GM19238 (cell line): ENCODE measurements at regions not wholly inside any gene's neighbourhood (a gene's known extent, or its start where the extent isn't known, plus 50 kb on each side); places are given as distances from the start of the nearest gene placed in this dataset.

ENCODE experiments used
- DNase-seq: peaks from one replicate; pipeline ENCODE4 v3.0.0; 2011; ENCODE audit warnings: low spot score; ENCODE audit not compliant: insufficient read length

DNA sequence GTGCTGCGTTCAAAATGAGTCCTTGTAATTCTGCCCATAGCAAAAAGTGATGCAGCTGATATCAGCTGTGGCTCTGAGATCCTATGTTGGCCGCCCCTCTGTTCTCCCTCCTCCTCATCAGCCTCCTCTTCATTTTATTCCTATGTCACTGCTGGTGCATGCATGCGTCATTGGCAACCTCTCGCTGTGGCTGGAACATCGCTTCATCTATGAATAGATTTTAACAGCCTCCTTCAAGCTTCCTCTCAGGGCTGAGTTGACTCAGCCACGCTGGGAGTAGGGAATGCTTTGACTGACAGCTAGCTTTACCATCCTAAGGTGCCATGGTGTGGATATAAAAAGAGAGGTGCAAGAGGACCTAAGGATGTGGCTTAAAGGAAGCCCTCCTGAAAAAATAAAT is 303.5 kb downstream of the PLK2 start:
- DNase-seq: no peak

- DNase-seq: no peak
Observed at GRCh38 chr5:58153255-58153654, 306.6 kb downstream of the PLK2 start.

- DNase-seq: no peak
Observed at GRCh38 chr5:58151414-58151813, 308.5 kb downstream of the PLK2 start.

DNA sequence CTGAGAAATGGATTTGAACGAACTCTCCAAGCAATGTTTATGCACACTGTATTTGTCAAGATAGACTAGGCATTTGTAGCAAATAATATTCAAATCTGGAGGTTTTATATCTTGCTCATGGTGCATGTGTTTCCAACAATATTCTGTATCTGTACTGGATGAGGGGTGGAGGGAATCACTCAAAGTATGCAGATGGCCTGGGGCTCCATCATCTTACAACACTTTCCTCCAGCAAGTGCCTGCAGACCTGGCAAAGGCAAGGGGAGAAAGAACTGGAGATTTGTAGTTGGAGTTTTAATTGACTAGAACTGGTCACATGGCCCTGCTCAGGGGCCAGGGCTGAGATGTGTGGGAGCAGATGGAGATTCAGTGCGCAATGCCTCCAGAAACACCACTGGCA is 309.0 kb downstream of the PLK2 start:
- DNase-seq: no peak

DNA sequence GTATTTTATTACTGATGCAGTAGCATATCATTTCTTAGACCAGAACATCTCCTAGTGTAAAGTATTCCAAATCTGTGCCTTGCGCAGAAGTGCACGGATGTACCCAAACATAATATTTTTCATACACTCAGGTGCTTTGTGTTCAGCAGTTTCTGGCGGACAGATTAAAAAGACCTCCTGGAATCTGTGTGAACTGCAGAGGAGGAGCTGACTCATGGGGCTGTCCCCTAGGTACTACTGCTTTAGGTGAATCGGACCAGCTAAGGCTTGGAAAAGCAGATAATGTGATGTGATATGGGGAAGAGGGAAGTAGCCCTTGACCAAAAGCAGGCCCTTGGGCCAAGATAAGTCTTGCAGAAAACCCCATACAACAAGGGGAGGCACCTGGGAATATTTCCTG is 310.1 kb downstream of the PLK2 start:
- no peak for DNase-seq

DNA sequence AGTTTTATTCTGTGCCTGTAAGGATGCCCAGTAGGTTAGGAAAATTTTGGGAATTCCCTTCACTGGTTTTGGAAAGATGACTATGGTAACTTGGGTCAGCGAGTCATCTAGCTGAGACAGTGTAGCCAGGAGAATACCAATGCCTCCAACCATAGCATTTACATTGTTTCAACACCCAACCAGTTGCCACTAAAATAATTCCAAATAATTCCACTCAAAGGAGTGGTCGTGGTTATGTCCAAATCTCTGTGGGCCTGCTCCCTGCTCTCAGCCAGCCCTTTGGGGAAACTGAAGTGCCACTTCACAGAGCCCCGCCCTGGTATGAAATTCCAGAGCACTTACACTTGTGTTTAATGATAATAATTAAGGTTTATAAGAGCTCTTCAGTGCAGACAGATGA is 310.5 kb downstream of the PLK2 start:
- DNase-seq: no peak

DNA sequence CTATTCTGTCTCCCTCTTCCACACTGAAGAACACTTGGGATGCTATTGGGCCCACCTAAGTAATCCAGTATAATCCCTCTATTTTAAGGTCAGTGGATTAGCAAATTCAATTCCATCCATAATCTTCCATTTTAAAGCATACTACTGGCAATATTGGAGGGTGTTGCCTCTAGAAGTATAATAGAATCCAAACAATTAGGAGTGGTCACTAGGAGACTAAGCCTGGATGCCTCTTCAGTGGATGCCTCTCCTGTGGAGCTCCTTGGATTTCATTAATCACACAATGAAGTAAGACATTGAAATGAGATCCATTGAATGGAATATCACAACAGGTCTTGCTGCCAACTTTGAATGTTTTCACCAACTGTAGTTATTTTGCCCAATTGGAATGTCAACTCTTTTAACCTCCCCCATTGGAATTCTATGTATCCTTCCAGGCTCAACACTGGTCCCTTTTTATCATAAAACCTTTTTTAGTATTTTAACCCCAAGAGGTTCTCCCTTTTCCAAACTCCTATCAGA is 311.6 kb downstream of the PLK2 start:
- DNase-seq: no peak

DNA sequence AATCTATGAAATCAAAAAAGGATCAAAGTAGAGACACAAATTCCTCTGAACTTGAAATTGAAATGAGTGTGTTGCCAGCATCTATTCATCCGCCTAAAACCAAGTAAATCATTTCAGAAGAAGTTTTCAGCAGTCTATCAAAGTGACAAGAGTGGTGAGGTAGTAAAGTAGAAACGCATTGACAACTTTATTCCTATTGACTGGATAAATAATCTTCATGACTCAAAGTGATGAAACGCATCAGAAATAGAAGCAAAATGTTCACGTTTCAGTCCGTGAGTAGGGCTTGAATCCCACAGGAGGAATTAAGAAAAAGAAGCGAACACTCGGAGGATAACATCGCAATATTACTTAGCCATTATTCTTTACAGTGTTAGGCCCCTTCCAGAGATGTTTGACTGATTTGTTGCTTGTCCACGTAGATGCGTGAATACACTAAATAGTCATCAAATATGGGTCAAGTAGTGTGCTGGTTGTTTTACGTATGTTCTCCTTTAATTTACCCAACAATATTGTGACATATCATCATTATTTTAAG is 314.4 kb downstream of the PLK2 start:
- no peak for DNase-seq

GRCh38 chr5:58143727-58144126 is 316.2 kb downstream of the PLK2 start:
- DNase-seq: no peak

DNA sequence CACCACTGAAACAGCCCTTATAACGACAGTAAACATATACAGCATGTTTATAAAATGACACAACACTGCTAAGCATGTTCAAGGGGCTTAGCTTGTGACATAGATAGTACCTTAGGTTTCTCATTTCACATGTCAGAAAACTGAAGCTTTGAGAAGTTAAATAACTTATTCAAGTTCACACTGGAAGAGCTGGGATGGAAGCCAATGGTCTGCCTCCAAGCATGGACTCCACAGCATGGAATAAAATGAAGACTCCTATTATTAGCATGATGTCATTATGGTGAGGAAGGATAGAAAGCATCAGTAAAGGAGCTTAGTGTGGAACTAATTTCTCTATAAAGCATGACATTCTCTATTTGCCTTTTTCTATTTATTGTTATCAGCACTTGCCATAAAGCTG is 316.7 kb downstream of the PLK2 start:
- DNase-seq: no peak

DNA sequence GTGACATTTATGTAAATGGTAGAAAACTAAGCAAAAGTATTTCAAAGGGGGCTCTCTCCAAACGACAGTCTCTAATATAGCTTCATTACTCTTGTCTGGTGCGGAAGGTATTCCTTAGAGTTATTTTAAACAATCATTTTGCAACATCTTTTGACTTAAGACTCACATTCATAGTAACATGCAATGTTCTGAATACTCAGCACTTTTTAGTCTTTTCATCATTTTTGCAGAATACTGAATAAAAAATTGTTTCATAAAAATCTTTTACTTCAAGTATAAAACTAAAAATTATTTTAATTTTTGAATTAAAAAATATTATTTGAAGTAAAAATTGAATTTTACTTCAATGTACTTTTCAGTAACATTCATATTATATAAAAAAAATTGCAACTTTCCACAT is 321.1 kb downstream of the PLK2 start:
- no peak for DNase-seq

DNA sequence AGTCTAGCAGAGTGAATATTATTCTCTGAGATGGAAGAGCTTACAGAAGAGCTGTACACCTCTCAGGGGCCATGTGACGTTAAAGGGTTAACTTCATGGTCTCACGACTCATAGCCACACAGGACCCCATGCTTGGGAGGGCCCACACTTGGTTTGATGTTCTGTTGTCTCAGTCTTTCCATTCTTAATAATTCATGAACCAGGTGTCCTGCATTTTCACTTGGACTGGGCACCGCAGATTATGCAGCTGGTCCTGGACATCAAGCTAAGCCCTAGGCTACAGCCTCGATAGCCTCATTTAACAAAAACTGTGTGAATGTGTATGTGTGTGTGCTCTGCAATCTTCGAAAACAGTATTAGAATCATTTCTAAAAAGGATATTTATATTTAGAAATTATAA is 323.5 kb downstream of the PLK2 start:
- no peak for DNase-seq

DNA sequence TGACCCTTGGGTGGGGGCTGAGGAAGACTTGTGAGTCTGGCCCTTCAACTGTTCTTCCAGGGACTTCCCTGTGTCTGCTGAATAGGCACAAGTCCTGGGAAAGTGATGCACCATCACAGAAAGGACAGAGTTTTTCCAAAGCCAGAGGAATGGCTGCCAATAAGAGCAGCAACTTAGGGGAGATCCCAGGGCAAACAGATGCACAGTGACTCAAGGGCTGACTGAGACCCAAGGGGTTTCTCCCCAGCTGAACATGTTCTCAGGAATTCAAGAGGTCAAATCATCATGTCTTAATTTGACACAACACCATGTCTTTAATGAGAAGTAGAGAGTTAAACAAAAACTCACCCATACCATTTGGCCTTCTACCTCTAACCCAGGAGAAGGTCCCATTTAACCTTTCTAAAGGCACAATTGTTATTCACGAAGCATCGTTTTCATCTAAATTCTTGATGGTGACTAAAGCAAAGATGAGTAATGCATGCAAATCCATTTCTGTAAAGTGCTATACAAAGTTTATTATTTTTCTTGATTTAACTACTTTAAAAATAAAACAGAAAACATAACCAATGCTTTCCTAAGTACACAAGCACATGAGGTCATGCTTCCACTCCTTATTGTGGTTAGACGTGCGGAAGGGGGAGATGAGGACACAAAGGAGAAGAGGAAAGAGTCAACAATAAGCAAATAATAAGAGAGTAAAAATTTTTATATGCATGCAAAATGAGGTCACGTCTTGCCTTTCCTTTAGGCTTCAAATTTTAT is 324.1 kb downstream of the PLK2 start:
- DNase-seq: no peak

- no peak for DNase-seq
Observed at GRCh38 chr5:58133631-58134296, 326.1 kb downstream of the PLK2 start.

DNA sequence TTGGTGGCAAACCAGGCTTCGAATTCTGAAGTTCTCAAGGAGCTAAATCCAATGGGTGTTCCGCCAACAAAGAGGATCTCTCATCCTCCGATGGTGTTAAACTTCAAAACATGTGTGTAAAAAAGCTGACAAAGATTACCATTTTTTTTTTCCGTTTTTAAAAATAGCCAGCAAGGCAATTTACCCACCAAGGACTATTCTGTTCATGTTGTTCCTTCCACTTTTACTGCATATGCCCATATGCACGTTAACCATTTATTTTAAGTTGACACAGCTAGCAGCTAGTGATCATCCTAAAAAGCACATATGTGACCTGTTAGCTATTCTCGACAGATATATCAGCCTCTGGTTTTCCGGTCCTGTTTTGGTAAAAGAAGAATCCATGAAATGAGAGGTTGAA is 326.7 kb downstream of the PLK2 start:
- DNase-seq: no peak

- DNase-seq: no peak
Observed at GRCh38 chr5:58127255-58128220, 332.3 kb downstream of the PLK2 start.

DNA sequence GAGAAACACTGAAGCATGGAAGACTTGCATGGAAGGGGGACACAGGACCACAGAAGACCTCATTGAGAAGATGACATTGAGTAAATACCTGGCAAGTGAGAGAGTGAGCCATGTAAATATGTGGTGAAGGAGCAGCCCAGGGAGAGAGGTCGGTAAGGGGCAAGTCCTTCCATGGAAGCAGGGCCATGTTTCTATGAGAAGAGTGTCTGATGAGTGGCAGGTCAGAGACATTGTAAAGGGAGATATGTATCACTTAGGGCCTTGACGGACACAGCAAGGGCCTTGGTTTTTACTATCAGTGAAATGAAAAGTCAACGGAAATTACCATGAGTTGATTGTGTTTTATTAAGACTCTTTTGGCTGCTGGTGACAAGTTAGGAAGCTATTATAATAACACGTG is 336.4 kb downstream of the PLK2 start:
- DNase-seq: no peak

GRCh38 chr5:58122848-58123392 is 337.0 kb downstream of the PLK2 start:
- no peak for DNase-seq

DNA sequence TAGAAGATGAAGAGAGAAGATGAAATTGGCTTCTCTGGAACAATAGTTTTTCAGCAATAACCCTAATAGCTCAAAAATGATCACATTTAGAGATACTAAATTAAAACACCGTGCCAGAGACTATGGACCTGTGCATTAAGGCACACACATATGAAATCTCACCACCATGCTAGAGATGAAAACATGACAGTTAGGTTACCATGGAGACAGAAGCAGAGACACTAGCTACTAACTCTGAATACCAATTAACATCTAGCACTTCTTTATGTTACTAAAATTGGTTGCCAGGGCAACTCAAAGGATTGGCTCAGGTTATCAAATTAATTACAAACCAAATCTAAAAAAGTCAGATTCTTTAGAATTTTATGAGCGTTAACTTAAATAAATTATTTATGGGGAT is 337.7 kb downstream of the PLK2 start:
- no peak for DNase-seq

- no peak for DNase-seq
Observed at GRCh38 chr5:58121391-58121790, 338.5 kb downstream of the PLK2 start.

DNA sequence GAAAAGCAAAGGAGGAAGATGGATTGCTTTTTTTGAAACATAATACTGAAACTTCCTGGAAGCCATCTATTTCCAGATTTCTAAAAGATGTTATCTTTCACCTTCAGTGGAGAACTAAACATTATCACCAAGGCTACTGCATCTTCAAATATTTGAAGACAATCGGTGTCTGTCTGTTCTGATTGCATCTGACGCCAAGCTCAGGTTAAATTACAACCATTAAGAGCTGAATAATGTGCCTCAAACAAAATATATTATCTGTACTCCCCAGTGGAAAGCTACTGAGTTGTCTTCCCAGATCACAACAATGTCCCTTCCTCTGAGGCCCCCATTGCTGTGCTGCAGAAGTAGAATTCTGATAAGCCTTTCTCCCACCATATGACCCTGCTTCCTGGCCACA is 342.3 kb downstream of the PLK2 start:
- no peak for DNase-seq
